ENCODE measurements at regions not wholly inside any gene's neighbourhood (a gene's known extent, or its start where the extent isn't known, plus 50 kb on each side); places are given as distances from the start of the nearest gene placed in this dataset. TPM values are rescaled to one million over a fixed set of nuclear protein-coding genes. Genes with fewer than 3 reads are reported as not detected.

DNA sequence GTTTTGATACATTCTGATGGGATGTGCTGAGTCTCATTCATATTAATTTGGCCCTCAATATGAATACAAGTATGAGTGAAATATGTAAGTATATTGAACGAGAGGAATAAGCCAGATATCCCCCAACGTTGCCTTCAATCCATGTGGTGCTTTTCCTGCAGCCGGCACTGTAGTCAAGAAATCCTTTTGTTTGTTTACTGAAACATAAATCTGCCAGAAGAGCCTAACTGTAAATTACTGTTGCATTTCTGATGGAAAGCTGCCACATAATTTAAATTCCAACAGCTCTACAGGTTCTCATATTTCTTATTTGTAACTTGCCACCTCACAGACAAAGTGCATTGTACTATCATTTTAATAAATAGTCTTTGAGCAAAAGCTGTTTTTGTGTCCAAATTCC is 314.0 kb downstream of the KBTBD8 start:
- H3K27ac ChIP-seq (ENCODE audit: low read length), result no peak overlapping the region
- no peaks in the 10 kb centered on the region for H3K4me1 ChIP-seq (ENCODE audit: insufficient read depth, low read length)
- TF ChIP-seq, protein P1, sequence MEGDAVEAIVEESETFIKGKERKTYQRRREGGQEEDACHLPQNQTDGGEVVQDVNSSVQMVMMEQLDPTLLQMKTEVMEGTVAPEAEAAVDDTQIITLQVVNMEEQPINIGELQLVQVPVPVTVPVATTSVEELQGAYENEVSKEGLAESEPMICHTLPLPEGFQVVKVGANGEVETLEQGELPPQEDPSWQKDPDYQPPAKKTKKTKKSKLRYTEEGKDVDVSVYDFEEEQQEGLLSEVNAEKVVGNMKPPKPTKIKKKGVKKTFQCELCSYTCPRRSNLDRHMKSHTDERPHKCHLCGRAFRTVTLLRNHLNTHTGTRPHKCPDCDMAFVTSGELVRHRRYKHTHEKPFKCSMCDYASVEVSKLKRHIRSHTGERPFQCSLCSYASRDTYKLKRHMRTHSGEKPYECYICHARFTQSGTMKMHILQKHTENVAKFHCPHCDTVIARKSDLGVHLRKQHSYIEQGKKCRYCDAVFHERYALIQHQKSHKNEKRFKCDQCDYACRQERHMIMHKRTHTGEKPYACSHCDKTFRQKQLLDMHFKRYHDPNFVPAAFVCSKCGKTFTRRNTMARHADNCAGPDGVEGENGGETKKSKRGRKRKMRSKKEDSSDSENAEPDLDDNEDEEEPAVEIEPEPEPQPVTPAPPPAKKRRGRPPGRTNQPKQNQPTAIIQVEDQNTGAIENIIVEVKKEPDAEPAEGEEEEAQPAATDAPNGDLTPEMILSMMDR (conservative IDR thresholded peaks at IDR 0.05; ENCODE audit: low read depth, low read length), result no peak
- TF ChIP-seq EZH2 (IDR thresholded peaks at IDR 0.05; ENCODE audit: low read length, unreplicated experiment), result no peak
- TF ChIP-seq EZH2phosphoT487 (IDR thresholded peaks at IDR 0.05; ENCODE audit: borderline replicate concordance, low read length), result no peak
- ChIA-PET POLR2A (ENCODE audit: unreplicated experiment) (no interaction called here), CTCF (no interaction called here)
- H2AFZ ChIP-seq (ENCODE audit: low read length), result no peak overlapping the region
- no TSS peak for BruUV-seq (replicated peaks)
- H3K9me2 ChIP-seq (replicated peaks; ENCODE audit: low read length), result no peaks in the 10 kb centered on the region
- ATAC-seq, result no peak
- no peaks in the 10 kb centered on the region for H4K20me1 ChIP-seq (ENCODE audit: low read length)
- intact Hi-C loops (cut with micrococcal nuclease), result no loop called here
- H3K9ac ChIP-seq (ENCODE audit: low read length), result no peak overlapping the region
- no peaks in the 10 kb centered on the region for H3K27me3 ChIP-seq (ENCODE audit: low read length)
- no peak for DNase-seq
- no peaks in the 10 kb centered on the region for H3F3A ChIP-seq (ENCODE audit: low read length, unreplicated experiment)
- H3K9me3 ChIP-seq (ENCODE audit: low read length), result no peaks in the 10 kb centered on the region
- no peak overlapping the region for H3K4me2 ChIP-seq (ENCODE audit: low read length)
- no peak overlapping the region for H3K4me3 ChIP-seq (ENCODE audit: low read length)
- H3K36me3 ChIP-seq (ENCODE audit: low read depth, low read length), result no peaks in the 10 kb centered on the region
- no peaks in the 10 kb centered on the region for H3K79me2 ChIP-seq (ENCODE audit: low read length)

DNA sequence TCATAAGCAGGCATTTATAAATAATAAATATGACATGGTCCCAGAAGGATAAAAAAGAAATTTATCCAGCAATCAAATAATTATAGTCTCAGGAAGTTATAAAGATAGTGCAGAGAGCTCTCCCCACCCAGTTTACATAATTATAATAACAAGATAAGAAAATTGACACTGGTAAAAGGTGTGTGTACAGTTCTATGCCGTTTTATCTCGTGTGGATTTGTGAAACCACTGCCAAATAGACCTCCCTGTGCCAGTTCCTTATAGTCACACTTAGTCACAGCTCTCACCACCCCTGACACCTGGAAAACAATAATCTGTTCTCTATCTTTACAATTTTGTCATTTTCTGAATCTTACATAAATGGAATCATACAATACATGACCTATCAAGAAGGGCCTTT is 320.1 kb downstream of the KBTBD8 start:
- TF ChIP-seq EZH2phosphoT487 (IDR thresholded peaks at IDR 0.05; ENCODE audit: borderline replicate concordance, low read length) (no peak), EZH2 (IDR thresholded peaks at IDR 0.05; ENCODE audit: low read length, unreplicated experiment) (no peak)
- TF ChIP-seq, protein P1 (conservative IDR thresholded peaks at IDR 0.05; ENCODE audit: low read depth, low read length), result no peak
- H3K4me2 ChIP-seq (ENCODE audit: low read length), result no peak overlapping the region
- no peak overlapping the region for H2AFZ ChIP-seq (ENCODE audit: low read length)
- no peaks in the 10 kb centered on the region for H3K4me1 ChIP-seq (ENCODE audit: insufficient read depth, low read length)
- no peaks in the 10 kb centered on the region for H3K36me3 ChIP-seq (ENCODE audit: low read depth, low read length)
- no peak overlapping the region for H3K4me3 ChIP-seq (ENCODE audit: low read length)
- H3K9me3 ChIP-seq (ENCODE audit: low read length), result no peaks in the 10 kb centered on the region
- intact Hi-C loops (cut with micrococcal nuclease), result no loop called here
- H4K20me1 ChIP-seq (ENCODE audit: low read length), result no peaks in the 10 kb centered on the region
- no peaks in the 10 kb centered on the region for H3F3A ChIP-seq (ENCODE audit: low read length, unreplicated experiment)
- no peak overlapping the region for H3K9ac ChIP-seq (ENCODE audit: low read length)
- no peak for DNase-seq
- ChIA-PET POLR2A (ENCODE audit: unreplicated experiment) (no interaction called here), CTCF (no interaction called here)
- H3K79me2 ChIP-seq (ENCODE audit: low read length), result no peaks in the 10 kb centered on the region
- no peaks in the 10 kb centered on the region for H3K27me3 ChIP-seq (ENCODE audit: low read length)
- no peak for ATAC-seq
- BruUV-seq (replicated peaks), result no TSS peak
- H3K9me2 ChIP-seq (replicated peaks; ENCODE audit: low read length), result no peaks in the 10 kb centered on the region
- no peak overlapping the region for H3K27ac ChIP-seq (ENCODE audit: low read length)

DNA sequence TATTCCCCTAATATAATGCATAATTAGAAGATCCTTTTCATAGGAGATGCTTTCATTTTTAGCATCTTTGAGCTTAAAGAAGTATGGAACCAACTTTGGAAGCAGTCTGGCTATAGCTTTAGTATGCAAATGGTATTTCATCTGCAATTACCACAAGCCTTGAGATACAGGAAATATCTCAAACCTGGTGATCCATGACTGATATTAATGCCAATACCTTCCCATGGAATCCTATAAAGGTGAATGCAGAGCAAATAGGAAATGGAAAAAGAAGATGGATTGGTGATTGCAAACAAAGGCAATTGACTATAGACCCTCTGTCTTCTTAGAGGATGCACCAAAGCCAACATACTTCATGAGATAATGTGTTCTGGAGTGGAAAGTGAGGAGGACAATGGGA is 326.4 kb downstream of the KBTBD8 start:
- no peaks in the 10 kb centered on the region for H3K36me3 ChIP-seq (ENCODE audit: low read depth, low read length)
- no peak overlapping the region for H3K27ac ChIP-seq (ENCODE audit: low read length)
- BruUV-seq (replicated peaks), result no TSS peak
- H3K9ac ChIP-seq (ENCODE audit: low read length), result no peak overlapping the region
- H2AFZ ChIP-seq (ENCODE audit: low read length), result no peak overlapping the region
- no peak overlapping the region for H3K4me2 ChIP-seq (ENCODE audit: low read length)
- no peaks in the 10 kb centered on the region for H3K27me3 ChIP-seq (ENCODE audit: low read length)
- no peaks in the 10 kb centered on the region for H3K9me3 ChIP-seq (ENCODE audit: low read length)
- intact Hi-C loops (cut with micrococcal nuclease), result no loop called here
- no peaks in the 10 kb centered on the region for H3K9me2 ChIP-seq (replicated peaks; ENCODE audit: low read length)
- no peaks in the 10 kb centered on the region for H4K20me1 ChIP-seq (ENCODE audit: low read length)
- no peak for TF ChIP-seq EZH2phosphoT487 (IDR thresholded peaks at IDR 0.05; ENCODE audit: borderline replicate concordance, low read length)
- no peak for TF ChIP-seq EZH2 (IDR thresholded peaks at IDR 0.05; ENCODE audit: low read length, unreplicated experiment)
- TF ChIP-seq, protein P1 (conservative IDR thresholded peaks at IDR 0.05; ENCODE audit: low read depth, low read length), result no peak
- no peaks in the 10 kb centered on the region for H3K4me1 ChIP-seq (ENCODE audit: insufficient read depth, low read length)
- H3F3A ChIP-seq (ENCODE audit: low read length, unreplicated experiment), result no peaks in the 10 kb centered on the region
- H3K79me2 ChIP-seq (ENCODE audit: low read length), result no peaks in the 10 kb centered on the region
- no peak for ATAC-seq
- ChIA-PET POLR2A (ENCODE audit: unreplicated experiment) (no interaction called here), CTCF (no interaction called here)
- no peak overlapping the region for H3K4me3 ChIP-seq (ENCODE audit: low read length)
- no peak for DNase-seq

Small RNAs in the stretch of these regions (microRNA-seq; reads per million reads assigned to microRNA genes)
- gene MIR4272 (ENCODE audit: unreplicated experiment), result not detected

All from PC-3 (cell line).